Aorta (tissue), 5 donors: ENCODE measurements at regions not wholly inside any gene's neighbourhood (a gene's known extent, or its start where the extent isn't known, plus 50 kb on each side); places are given as distances from the start of the nearest gene placed in this dataset.
"Not testable (repeated sequence)": the region's sequence is repeated elsewhere in the genome, so short reads cannot be mapped to it uniquely, and the experiment has no call there.

Experiments
- ATAC-seq: fragments of 200-7000 bp; cut with Tn5 transposase; one replicate; pipeline ENCODE4 v1.9.1; 2022; ENCODE audit warnings: moderate library complexity; ENCODE audit not compliant: low FRiP score
- DNase-seq, 2 donors: peaks; one replicate each; pipeline ENCODE4 v3.0.0-alpha.2; 2020
- H3K27ac ChIP-seq, 2 donors: one replicate each; pipeline ENCODE4 v1.5.1; 2013; ENCODE audit warnings: low read length in 2 of 2, mild to moderate bottlenecking in 2 of 2, moderate library complexity in 2 of 2, control low read depth in 1 of 2, inconsistent platforms in 1 of 2, low read depth in 1 of 2
- H3K27me3 ChIP-seq, 2 donors: one replicate each; pipeline ENCODE4 v1.6.1; 2013; ENCODE audit warnings: control low read depth in 1 of 2, low read length in 1 of 2, mild to moderate bottlenecking in 1 of 2, moderate library complexity in 1 of 2; ENCODE audit not compliant: insufficient read depth in 2 of 2, control insufficient read depth in 1 of 2
- H3K36me3 ChIP-seq, 2 donors: one replicate each; pipeline ENCODE4 v1.6.1; 2013; ENCODE audit warnings: control low read depth in 1 of 2, low read length in 1 of 2, mild to moderate bottlenecking in 1 of 2; ENCODE audit not compliant: insufficient read depth in 2 of 2, control insufficient read depth in 1 of 2
- H3K4me1 ChIP-seq, 2 donors: one replicate each; pipeline ENCODE4 v1.6.1; 2013; ENCODE audit warnings: low read length in 2 of 2, control low read depth in 1 of 2, mild to moderate bottlenecking in 1 of 2, moderate library complexity in 1 of 2; ENCODE audit not compliant: insufficient read depth in 2 of 2, control insufficient read depth in 1 of 2
- H3K4me3 ChIP-seq, 2 donors: one replicate each; pipeline ENCODE4 v1.5.1; 2013; ENCODE audit warnings: low read length in 2 of 2, control low read depth in 1 of 2, mild to moderate bottlenecking in 1 of 2
- H3K9me3 ChIP-seq: one replicate; pipeline ENCODE4 v1.6.1; 2013; ENCODE audit warnings: mild to moderate bottlenecking, low read length; ENCODE audit not compliant: control insufficient read depth
- WGBS, 2 donors: extraction: QIAGEN DNeasy Blood & Tissue Kit; methylation state at CpG; one replicate each; pipeline ENCODE4 v1.1.7; 2013; 5-methylcytosine and 5-hydroxymethylcytosine counted together
- intact Hi-C, 2 donors: fragments of 100-400 bp; cut with DNase I; formaldehyde crosslinking; loops; one replicate each; pipeline versions ENCODE4 v1.14.2 to v1.15.0; 2022
- donor health status: healthy with polysubstance abuse.
- donor health status: Bipolar disorder and iron deficiency.
- donor health status: DM: no; HTN: no; CAD: no.
- donor health status: DM: no; HTN: no; CAD: no.
- donor health status: DM: yes; HTN: yes; CAD: no.

DNA sequence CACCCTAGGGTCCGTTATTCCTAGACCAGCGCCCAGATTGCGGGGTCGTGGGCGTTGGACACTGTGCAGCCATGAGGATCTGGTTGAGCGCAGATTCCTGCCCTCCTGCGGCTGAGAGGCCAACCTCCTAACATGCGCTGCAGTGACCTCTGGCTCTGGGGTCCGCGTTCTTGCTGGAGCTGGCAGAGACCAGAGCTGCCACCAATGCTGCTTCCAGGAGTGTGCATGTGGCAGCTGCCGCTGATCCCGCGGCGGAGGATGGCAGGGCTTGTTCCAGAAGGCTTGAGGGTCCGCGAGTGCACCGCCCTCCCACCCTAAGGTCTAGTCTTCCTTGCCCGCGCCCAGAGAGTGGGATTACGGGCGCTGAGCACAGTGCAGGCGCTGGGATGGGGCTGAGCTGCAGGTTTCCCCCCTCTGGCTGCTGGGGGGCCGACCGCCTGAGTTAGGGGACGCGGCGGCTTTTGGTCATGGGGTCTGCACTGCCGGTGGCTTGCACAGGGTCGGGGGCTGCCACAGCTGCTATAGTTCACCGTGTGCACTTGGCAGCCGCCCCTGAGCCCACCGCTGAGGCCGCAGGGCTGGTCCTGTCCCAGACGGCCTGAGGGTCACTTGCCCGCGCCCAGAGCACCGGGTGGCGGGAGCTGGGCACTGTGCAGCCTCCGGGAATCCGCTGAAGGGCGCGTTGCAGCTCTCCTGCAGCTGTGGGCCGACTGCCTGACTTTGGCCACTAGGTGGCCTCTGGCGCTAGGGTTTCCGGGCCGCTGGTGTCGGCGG is 145.9 kb downstream of the CCDC74A start:
- H3K27me3 ChIP-seq = no peaks in the 10 kb centered on the region
- no peaks in the 10 kb centered on the region for H3K9me3 ChIP-seq
- no peaks in the 10 kb centered on the region for H3K4me1 ChIP-seq
- WGBS, 2 donors = 1 to 2% methylated on average over 41 to 48 of the region's 48 CpGs
- ATAC-seq (peak; percentile 94), DNase-seq (peak; percentile 88 to 93)
- intact Hi-C loops = loop anchor here (5.0 to 10.0 kb wide), 4 partner anchors 131 to 521 kb away; no protein-coding TSS in a partner anchor
- H3K4me3 ChIP-seq = peak overlapping the region in 1 of 2 donors; percentile 9
- no peaks in the 10 kb centered on the region for H3K36me3 ChIP-seq
- no peak overlapping the region for H3K27ac ChIP-seq

GRCh38 chr2:131674174-131674507 is 146.5 kb downstream of the CCDC74A start:
- Histone ChIP-seq H3K27me3 (no peaks in the 10 kb centered on the region), H3K4me1 (no peaks in the 10 kb centered on the region), H3K4me3 (no peak overlapping the region), H3K36me3 (no peaks in the 10 kb centered on the region), H3K27ac (no peak overlapping the region), H3K9me3 (no peaks in the 10 kb centered on the region)
- intact Hi-C loops = loop anchor here (5.0 to 10.0 kb wide), 4 partner anchors 131 to 522 kb away; no protein-coding TSS in a partner anchor
- WGBS, 2 donors = 4 to 7% methylated on average over 6 of the region's 6 CpGs
- DNase-seq = no peak
- ATAC-seq = no peak

DNA sequence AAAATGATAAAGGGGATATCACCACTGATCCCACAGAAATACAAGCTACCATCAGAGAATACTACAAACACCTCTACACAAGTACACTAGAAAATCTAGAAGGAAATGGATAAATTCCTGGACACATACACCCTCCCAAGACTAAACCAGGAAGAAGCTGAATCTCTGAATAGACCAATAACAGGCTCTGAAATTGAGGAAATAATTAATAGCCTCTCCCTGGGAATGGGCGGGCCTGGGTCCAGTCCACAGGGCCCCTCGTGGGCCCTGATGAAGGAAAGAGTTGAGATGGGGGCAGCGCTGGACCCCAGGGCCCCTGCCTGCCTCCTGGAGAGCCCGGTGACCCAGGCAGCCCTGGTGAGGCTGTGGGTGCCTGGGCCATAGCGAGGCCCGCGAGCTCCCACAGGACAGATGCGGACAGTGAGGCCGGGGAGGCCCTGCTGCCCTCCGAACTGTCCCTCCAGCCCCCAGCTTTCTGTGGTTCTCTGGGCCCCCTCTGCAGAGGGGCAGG is 154.0 kb downstream of the CCDC74A start:
- peak overlapping the region; percentile 22 to 61 for H3K4me3 ChIP-seq

GRCh38 chr2:131682122-131682944 is 154.6 kb downstream of the CCDC74A start:
- ATAC-seq (peak; percentile 99), DNase-seq (peak; percentile 90 to 92)
- WGBS, 2 donors = 0 to 1% methylated on average over 51 of the region's 51 CpGs
- H3K27ac ChIP-seq = peak overlapping the region in 1 of 2 donors; percentile 43
- intact Hi-C loops = no loop called here
- no peaks in the 10 kb centered on the region for H3K9me3 ChIP-seq
- no peaks in the 10 kb centered on the region for H3K27me3 ChIP-seq
- H3K36me3 ChIP-seq = no peaks in the 10 kb centered on the region
- peak overlapping the region; percentile 22 to 61 for H3K4me3 ChIP-seq
- H3K4me1 ChIP-seq = no peaks in the 10 kb centered on the region

More for the DNA sequence above, 154.0 kb downstream of the CCDC74A start:
- WGBS, 2 donors = 28 to 32% methylated on average over 10 of the region's 10 CpGs
- peak; percentile 86 for ATAC-seq
- H3K36me3 ChIP-seq, intact Hi-C loops, H3K4me1 ChIP-seq, H3K27me3 ChIP-seq, H3K9me3 ChIP-seq, DNase-seq: not testable (repeated sequence)
- peak overlapping the region in 1 of 2 donors; percentile 43 for H3K27ac ChIP-seq

DNA sequence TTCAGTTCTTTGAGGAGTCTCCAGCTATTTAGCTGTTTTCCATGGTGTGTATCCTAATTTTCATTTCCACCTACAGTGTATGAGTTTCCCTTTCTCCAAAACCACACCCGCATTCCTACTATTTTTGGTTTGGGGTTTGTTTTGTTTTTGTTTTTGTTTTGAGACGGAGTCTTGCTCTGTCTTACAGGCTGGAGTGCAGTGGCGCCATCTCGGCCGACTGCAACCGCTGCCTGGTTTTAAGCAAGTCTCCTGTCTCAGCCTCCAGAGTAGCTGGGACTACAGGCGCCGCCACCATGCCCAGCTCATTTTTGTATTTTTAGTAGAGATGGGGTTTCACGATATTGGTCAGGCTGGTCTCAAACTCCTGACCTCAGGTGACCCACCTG is 155.2 kb downstream of the CCDC74A start:
- ATAC-seq = peak; percentile 78
- not testable (repeated sequence) for H3K27ac ChIP-seq, H3K4me1 ChIP-seq

DNA sequence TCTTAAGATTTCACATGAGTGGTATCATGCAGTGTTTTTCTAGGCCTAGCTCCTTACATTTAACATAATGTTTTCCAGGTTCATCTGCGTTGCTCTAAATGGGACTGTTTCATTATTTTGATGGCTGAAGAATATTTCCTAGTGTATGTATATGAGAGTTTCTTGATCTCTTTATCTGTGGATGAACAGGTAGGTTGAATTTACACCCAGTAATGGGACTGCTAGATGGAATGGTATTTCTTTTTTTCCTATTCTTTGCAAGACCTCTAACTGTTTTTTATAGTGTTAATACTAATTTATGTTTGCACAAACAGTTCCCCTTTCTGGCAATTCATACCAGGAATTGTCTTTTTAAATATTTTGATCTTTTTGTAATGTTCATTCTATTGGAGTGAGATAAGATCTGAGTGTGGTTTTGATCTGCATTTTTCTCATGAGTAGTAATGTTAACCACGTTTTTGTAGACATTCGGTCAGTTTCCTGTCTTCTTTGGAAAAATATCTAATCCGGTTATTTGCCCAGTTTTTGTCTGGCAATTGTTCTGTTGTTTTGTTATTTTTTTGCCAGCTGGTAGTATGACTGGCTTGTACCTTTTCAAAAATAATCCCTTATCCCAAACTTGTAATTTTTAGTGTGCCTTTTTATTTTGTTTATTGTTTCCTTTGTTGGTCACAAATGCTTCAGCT is 157.1 kb downstream of the CCDC74A start:
- 11 to 14% methylated on average over 4 of the region's 4 CpGs for WGBS, 2 donors
- intact Hi-C loops, H3K9me3 ChIP-seq, H3K27ac ChIP-seq, H3K27me3 ChIP-seq, H3K4me3 ChIP-seq, DNase-seq, H3K36me3 ChIP-seq, H3K4me1 ChIP-seq, ATAC-seq: not testable (repeated sequence)

More for the DNA sequence above, 155.2 kb downstream of the CCDC74A start:
- DNase-seq, H3K27me3 ChIP-seq, H3K36me3 ChIP-seq, H3K9me3 ChIP-seq, intact Hi-C loops: not testable (repeated sequence)
- H3K4me3 ChIP-seq = peak overlapping the region in 1 of 2 donors; percentile 61
- WGBS, 2 donors = 8 to 10% methylated on average over 9 of the region's 9 CpGs

DNA sequence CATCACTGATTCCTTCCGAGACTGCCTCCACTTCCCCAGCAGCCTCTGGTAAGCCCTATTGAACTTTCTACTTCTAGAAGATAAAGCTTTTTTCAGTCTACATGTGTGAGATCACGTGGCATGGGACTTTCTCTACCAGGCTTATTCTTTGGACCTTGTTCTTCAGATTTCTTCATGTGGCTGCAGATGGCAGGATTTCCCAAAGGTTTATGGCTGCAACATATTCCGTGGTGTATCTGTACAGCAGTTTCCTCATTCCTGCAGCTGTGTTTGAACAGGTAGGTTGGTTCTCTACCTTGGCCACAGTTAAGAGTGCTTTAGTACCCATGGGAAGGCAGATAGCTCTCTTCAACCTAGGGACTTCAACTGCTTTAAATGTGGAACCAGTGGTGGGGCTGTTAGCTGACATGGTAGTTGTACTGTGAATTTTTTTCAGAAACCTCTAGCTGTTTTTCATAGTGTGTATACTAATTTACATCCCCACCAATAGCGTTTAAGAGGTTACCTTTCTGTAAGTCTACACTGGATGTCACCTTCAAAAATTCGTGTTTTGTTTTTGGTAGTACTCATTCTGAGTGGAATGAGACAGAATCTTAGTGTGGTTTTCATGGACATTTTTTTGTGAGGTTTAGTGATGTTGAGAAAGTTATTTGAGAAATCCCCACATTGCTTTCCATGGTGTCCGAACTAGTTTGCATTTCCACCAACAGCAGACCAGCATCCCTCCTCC is 158.6 kb downstream of the CCDC74A start:
- ATAC-seq = not testable (repeated sequence)
- 55 to 65% methylated on average over 6 of the region's 6 CpGs for WGBS, 2 donors

GRCh38 chr2:131686894-131687238 is 159.2 kb downstream of the CCDC74A start:
- intact Hi-C loops, H3K36me3 ChIP-seq, H3K4me3 ChIP-seq, H3K9me3 ChIP-seq, DNase-seq, H3K4me1 ChIP-seq, H3K27me3 ChIP-seq, H3K27ac ChIP-seq, ATAC-seq: not testable (repeated sequence)

More for the DNA sequence above, 158.6 kb downstream of the CCDC74A start:
- H3K4me1 ChIP-seq, H3K27ac ChIP-seq, H3K4me3 ChIP-seq, DNase-seq, H3K9me3 ChIP-seq, intact Hi-C loops, H3K36me3 ChIP-seq, H3K27me3 ChIP-seq: not testable (repeated sequence)
